OCI-LY3 (cell line): ENCODE measurements at regions not wholly inside any gene's neighbourhood (a gene's known extent, or its start where the extent isn't known, plus 50 kb on each side); places are given as distances from the start of the nearest gene placed in this dataset.

Source experiments
- CTCF ChIP-seq: fragments of 200-600, 300-600 bp; sonication (generic); IDR thresholded peaks from 2 replicates; pipeline ENCODE4 v1.5.1; 2014; ENCODE audit warnings: antibody characterized with exemption, low read length, low read depth
- EZH2phosphoT487 ChIP-seq: fragments of 200-600 bp; shearing (Covaris generic); IDR thresholded peaks from 2 replicates; pipeline ENCODE4 v1.6.1; 2018; ENCODE audit warnings: antibody characterized with exemption, mixed run types, low read depth

- no peak for TF ChIP-seq CTCF
- TF ChIP-seq EZH2phosphoT487 = no peak
These were observed 67.9 kb upstream of the KY start for GRCh38 chr3:134718726-134719125.
